ENCODE measurements at regions not wholly inside any gene's neighbourhood (a gene's known extent, or its start where the extent isn't known, plus 50 kb on each side); places are given as distances from the start of the nearest gene placed in this dataset.
"Not testable (repeated sequence)": the region's sequence is repeated elsewhere in the genome, so short reads cannot be mapped to it uniquely, and the experiment has no call there.

DNA sequence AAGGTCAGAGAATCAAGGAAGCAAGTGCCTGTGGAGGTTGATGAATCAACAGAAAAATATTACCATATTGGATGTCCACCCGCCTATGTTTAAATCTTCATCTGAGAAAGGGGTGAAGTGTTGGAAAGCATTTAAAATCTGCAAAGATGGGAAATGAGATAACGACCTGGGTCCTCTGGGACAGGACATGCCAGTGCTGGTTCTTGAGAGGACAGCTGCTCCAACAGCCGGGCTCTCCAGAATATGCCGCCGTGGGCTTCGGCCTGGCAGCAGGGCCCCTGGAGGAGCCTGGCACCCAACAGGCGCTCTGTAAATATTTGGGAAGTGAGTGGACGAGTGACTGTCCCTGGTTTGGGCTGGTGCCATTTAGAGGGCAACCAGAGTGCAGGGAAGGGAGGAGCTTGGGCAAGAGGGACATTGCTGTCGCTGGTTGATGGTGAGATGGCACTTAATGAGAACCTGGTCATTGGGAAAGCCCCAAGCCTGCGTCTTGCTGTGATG, 129.9 kb downstream of the KCNA5 start:
- Histone ChIP-seq H3K36me3 (ENCODE audit: control insufficient read depth in 2 of 2, extremely low read depth in 1 of 2, insufficient read depth in 2 of 2, low read length in 2 of 2) (no peaks in the 10 kb centered on the region), H2AFZ (ENCODE audit: low read depth, low read length) (no peak overlapping the region), H3K27ac (ENCODE audit: insufficient read depth, low read depth, low read length) (no peak overlapping the region), H3K79me2 (ENCODE audit: control insufficient read depth, insufficient read depth, low read length) (no peaks in the 10 kb centered on the region), H3K4me1 (ENCODE audit: control insufficient read depth, extremely low read depth, insufficient read depth, low read length) (no peaks in the 10 kb centered on the region), H3K4me3 (replicated peaks in 1 of 3; ENCODE audit: insufficient read depth in 1 of 3, low read depth in 1 of 3, low read length in 3 of 3) (no peak overlapping the region), H3K27me3 (ENCODE audit: control insufficient read depth in 2 of 2, insufficient read depth in 2 of 2, low read length in 2 of 2) (peaks cover 0 to 2% of the 10 kb centered on the region in 2 experiments), H3K9me3 (replicated peaks; ENCODE audit: control insufficient read depth, insufficient read depth, low read length) (no peaks in the 10 kb centered on the region), H3K9ac (replicated peaks; ENCODE audit: extremely low read depth, insufficient read depth, low read length) (no peak overlapping the region), H4K20me1 (replicated peaks; ENCODE audit: control insufficient read depth, extremely low read depth, insufficient read depth, low read length) (no peaks in the 10 kb centered on the region), H3K4me2 (ENCODE audit: insufficient read depth, low read length) (no peak overlapping the region), H3K9me1 (replicated peaks; ENCODE audit: control insufficient read depth, extremely low read depth, insufficient read depth, low read length) (no peaks in the 10 kb centered on the region)
- no peak for DNase-seq (ENCODE audit: low read depth, low spot score)
- TF ChIP-seq FOS (IDR thresholded peaks at IDR 0.05; ENCODE audit: borderline replicate concordance, insufficient read depth, low read length) (no peak), POLR2A (IDR thresholded peaks at IDR 0.05; ENCODE audit: low read depth, low read length) (no peak)
- TF ChIP-seq, protein P1, sequence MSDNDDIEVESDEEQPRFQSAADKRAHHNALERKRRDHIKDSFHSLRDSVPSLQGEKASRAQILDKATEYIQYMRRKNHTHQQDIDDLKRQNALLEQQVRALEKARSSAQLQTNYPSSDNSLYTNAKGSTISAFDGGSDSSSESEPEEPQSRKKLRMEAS (IDR thresholded peaks at IDR 0.05; ENCODE audit: insufficient read depth, insufficient read length): no peak
- dilution Hi-C loops (cut with MboI; ENCODE audit: extremely low pct_ligation_motif_present, low sequenced_read_pairs) (no loop called here), intact Hi-C loops (cut with micrococcal nuclease) (no loop called here)
- ChIA-PET CTCF (interaction anchor here (0.9 to 1.6 kb wide), 3 partner anchors 267 to 338 kb away, joined by 3 to 4 read pairs (median 3); no protein-coding TSS in a partner anchor), POLR2A (no interaction called here)
- BruUV-seq (replicated peaks): no TSS peak
- no peak for FAIRE-seq

DNA sequence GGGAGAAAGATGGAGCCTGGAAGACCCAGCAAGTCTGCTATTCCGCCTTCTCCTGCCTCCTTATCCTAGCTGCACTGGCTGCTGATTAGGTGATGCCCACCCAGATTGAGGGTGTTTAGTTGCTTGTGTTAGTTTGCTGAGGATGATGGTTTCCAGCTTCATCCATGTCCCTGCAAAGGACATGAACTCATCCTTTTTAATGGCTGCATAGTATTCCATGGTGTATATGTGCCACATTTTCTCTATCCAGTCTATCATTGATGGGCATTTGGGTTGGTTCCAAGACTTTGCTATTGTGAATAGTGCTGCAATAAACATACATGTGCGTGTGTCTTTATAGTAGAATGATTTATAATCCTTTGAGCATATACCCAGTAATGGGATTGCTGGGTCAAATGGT, 131.7 kb downstream of the KCNA5 start:
- DNase-seq (ENCODE audit: low read depth, low spot score); BruUV-seq (replicated peaks); POLR2A ChIA-PET; H3K4me3 ChIP-seq (replicated peaks in 1 of 3; ENCODE audit: insufficient read depth in 1 of 3, low read depth in 1 of 3, low read length in 3 of 3); H3K4me2 ChIP-seq (ENCODE audit: insufficient read depth, low read length); H3K27me3 ChIP-seq (ENCODE audit: control insufficient read depth in 2 of 2, insufficient read depth in 2 of 2, low read length in 2 of 2); CTCF ChIA-PET; H3K9me1 ChIP-seq (replicated peaks; ENCODE audit: control insufficient read depth, extremely low read depth, insufficient read depth, low read length); intact Hi-C loops (cut with micrococcal nuclease); dilution Hi-C loops (cut with MboI; ENCODE audit: extremely low pct_ligation_motif_present, low sequenced_read_pairs); H3K79me2 ChIP-seq (ENCODE audit: control insufficient read depth, insufficient read depth, low read length); H3K27ac ChIP-seq (ENCODE audit: insufficient read depth, low read depth, low read length); H3K36me3 ChIP-seq (ENCODE audit: control insufficient read depth in 2 of 2, extremely low read depth in 1 of 2, insufficient read depth in 2 of 2, low read length in 2 of 2); H3K4me1 ChIP-seq (ENCODE audit: control insufficient read depth, extremely low read depth, insufficient read depth, low read length); H2AFZ ChIP-seq (ENCODE audit: low read depth, low read length); H4K20me1 ChIP-seq (replicated peaks; ENCODE audit: control insufficient read depth, extremely low read depth, insufficient read depth, low read length); FAIRE-seq; H3K9ac ChIP-seq (replicated peaks; ENCODE audit: extremely low read depth, insufficient read depth, low read length); H3K9me3 ChIP-seq (replicated peaks; ENCODE audit: control insufficient read depth, insufficient read depth, low read length): not testable (repeated sequence)

Data from endothelial cell of umbilical vein (primary cell).